ENCODE measurements at regions not wholly inside any gene's neighbourhood (a gene's known extent, or its start where the extent isn't known, plus 50 kb on each side); places are given as distances from the start of the nearest gene placed in this dataset.

GRCh38 chr13:80131204-80131603, 209.7 kb downstream of the SPRY2 start:
- DNase-seq (ENCODE audit: low read depth), result no peak

- no peak for DNase-seq (ENCODE audit: low read depth)
Measured at GRCh38 chr13:80126389-80127068, 214.4 kb downstream of the SPRY2 start.

- DNase-seq (ENCODE audit: low read depth), result no peak
Measured at GRCh38 chr13:80123945-80124344, 217.0 kb downstream of the SPRY2 start.

GRCh38 chr13:80121038-80121437, 219.9 kb downstream of the SPRY2 start:
- DNase-seq (ENCODE audit: low read depth), result no peak

GRCh38 chr13:80118506-80118905, 222.4 kb downstream of the SPRY2 start:
- DNase-seq (ENCODE audit: low read depth), result no peak

GRCh38 chr13:80118099-80118498, 222.8 kb downstream of the SPRY2 start:
- DNase-seq (ENCODE audit: low read depth), result no peak

GRCh38 chr13:80117515-80117914, 223.4 kb downstream of the SPRY2 start:
- no peak for DNase-seq (ENCODE audit: low read depth)

- DNase-seq (ENCODE audit: low read depth), result no peak
Measured at GRCh38 chr13:80116107-80116506, 224.8 kb downstream of the SPRY2 start.

- DNase-seq (ENCODE audit: low read depth), result no peak
Measured at GRCh38 chr13:80115616-80116015, 225.3 kb downstream of the SPRY2 start.

- DNase-seq (ENCODE audit: low read depth), result no peak
Measured at GRCh38 chr13:80113714-80114454, 227.0 kb downstream of the SPRY2 start.

GRCh38 chr13:80109303-80109702, 231.6 kb downstream of the SPRY2 start:
- DNase-seq (ENCODE audit: low read depth), result no peak

- no peak for DNase-seq (ENCODE audit: low read depth)
Measured at GRCh38 chr13:80105350-80105749, 235.6 kb downstream of the SPRY2 start.

GRCh38 chr13:80101040-80101439, 239.9 kb downstream of the SPRY2 start:
- DNase-seq (ENCODE audit: low read depth), result no peak

- DNase-seq (ENCODE audit: low read depth), result no peak
Measured at GRCh38 chr13:80100636-80101035, 240.3 kb downstream of the SPRY2 start.

GRCh38 chr13:80097561-80097960, 243.4 kb downstream of the SPRY2 start:
- no peak for DNase-seq (ENCODE audit: low read depth)

- DNase-seq (ENCODE audit: low read depth), result no peak
Measured at GRCh38 chr13:80096383-80096782, 244.5 kb downstream of the SPRY2 start.

GRCh38 chr13:80094526-80094925, 246.4 kb downstream of the SPRY2 start:
- DNase-seq (ENCODE audit: low read depth), result no peak

- no peak for DNase-seq (ENCODE audit: low read depth)
Measured at GRCh38 chr13:80093888-80094287, 247.0 kb downstream of the SPRY2 start.

GRCh38 chr13:80086304-80086721, 254.6 kb downstream of the SPRY2 start:
- DNase-seq (ENCODE audit: low read depth), result no peak

GRCh38 chr13:80083853-80084676, 256.9 kb downstream of the SPRY2 start:
- no peak for DNase-seq (ENCODE audit: low read depth)

GRCh38 chr13:80083081-80083852, 257.7 kb downstream of the SPRY2 start:
- no peak for DNase-seq (ENCODE audit: low read depth)
